HEK293 (cell line): ENCODE measurements at regions not wholly inside any gene's neighbourhood (a gene's known extent, or its start where the extent isn't known, plus 50 kb on each side); places are given as distances from the start of the nearest gene placed in this dataset.

Experiments used
- CTCF ChIA-PET: fragments of 350-600 bp; formaldehyde crosslinking; extraction: SDS; loops from one replicate; lab custom pipeline; 2021; ENCODE audit warnings: antibody characterized with exemption; lab: Yijun Ruan, JAX
- POLR2A ChIA-PET: fragments of 300-600 bp; formaldehyde crosslinking; extraction: SDS; loops from one replicate; lab custom pipeline; 2020; ENCODE audit warnings: antibody characterized with exemption, inconsistent platforms; lab: Yijun Ruan, JAX
- H3K27ac ChIP-seq: fragments of 200-500 bp; sonication (Bioruptor generic); 2 replicates; pipeline ENCODE4 v1.5.1; 2014; ENCODE audit warnings: low read depth, low read length, control low read depth, inconsistent platforms; ENCODE audit errors: extremely low read depth
- H3K36me3 ChIP-seq, 2 experiments: fragments of 200-500 bp in 1 of 2; sonication (Bioruptor generic) in 1 of 2; 1 replicate in 1 of 2; 2 replicates in 1 of 2; pipeline ENCODE4 v1.5.1; 2014 to 2017; ENCODE audit warnings: inconsistent platforms in 2 of 2, low read length in 2 of 2; ENCODE audit not compliant: control insufficient read depth in 2 of 2, insufficient read depth in 1 of 2
- H3K4me1 ChIP-seq: fragments of 200-500 bp; sonication (Bioruptor generic); 2 replicates; pipeline ENCODE4 v1.5.1; 2014; ENCODE audit warnings: mild to moderate bottlenecking, low read length, inconsistent platforms; ENCODE audit not compliant: control insufficient read depth, insufficient read depth
- H3K4me3 ChIP-seq: 2 replicates; pipeline ENCODE4 v1.5.1; 2011; ENCODE audit warnings: low read depth, mild to moderate bottlenecking, control low read depth, low read length, moderate library complexity
- H3K9me3 ChIP-seq: fragments of 200-500 bp; sonication (Bioruptor generic); 2 replicates; pipeline ENCODE4 v1.5.1; 2014; ENCODE audit warnings: low read depth, low read length, inconsistent platforms; ENCODE audit not compliant: control insufficient read depth, insufficient read depth
- HOXC10 ChIP-seq: sonication (generic); formaldehyde crosslinking; IDR thresholded peaks from 2 replicates; pipeline ENCODE4 v1.8.1; 2023; ENCODE audit warnings: mild to moderate bottlenecking, missing genetic modification reagents
- KLF9 ChIP-seq: fragments of 450-650 bp; formaldehyde crosslinking; IDR thresholded peaks from 2 replicates; pipeline ENCODE4 v1.5.1; 2016; ENCODE audit warnings: missing biosample characterization, missing genetic modification characterization, low read depth
- OSR2 ChIP-seq: fragments of 450-650 bp; formaldehyde crosslinking; IDR thresholded peaks from 2 replicates; pipeline ENCODE4 v1.5.1; 2016; ENCODE audit warnings: missing biosample characterization, missing genetic modification characterization
- PRDM1 ChIP-seq: fragments of 450-650 bp; formaldehyde crosslinking; IDR thresholded peaks from 2 replicates; pipeline ENCODE4; 2016; ENCODE audit warnings: missing biosample characterization, missing genetic modification characterization
- SCRT2 ChIP-seq: fragments of 450-650 bp; formaldehyde crosslinking; IDR thresholded peaks from 2 replicates; pipeline ENCODE4 v1.5.1; 2016; ENCODE audit warnings: missing biosample characterization, missing genetic modification characterization
- ZNF121 ChIP-seq: fragments of 450-650 bp; formaldehyde crosslinking; IDR thresholded peaks from 2 replicates; pipeline ENCODE4 v1.5.1; 2016; ENCODE audit warnings: missing biosample characterization, missing genetic modification characterization
- ZNF274 ChIP-seq, 2 experiments: fragments of 200-500 bp in 1 of 2; fragments of 450-650 bp in 1 of 2; sonication (Bioruptor generic) in 1 of 2; formaldehyde crosslinking in 1 of 2; IDR thresholded peaks; 2 replicates each; pipeline versions ENCODE4 v1.5.1 to v1.6.1; 2014 to 2016; ENCODE audit warnings: borderline replicate concordance in 1 of 2, inconsistent platforms in 1 of 2, low read length in 1 of 2, missing biosample characterization in 1 of 2, missing genetic modification characterization in 1 of 2
- ZNF335 ChIP-seq: fragments of 450-650 bp; formaldehyde crosslinking; conservative IDR thresholded peaks from 2 replicates; pipeline ENCODE4 v1.5.1; 2016; ENCODE audit warnings: missing biosample characterization, missing genetic modification characterization
- ZNF610 ChIP-seq: fragments of 450-650 bp; formaldehyde crosslinking; IDR thresholded peaks from 2 replicates; pipeline ENCODE4 v1.5.1; 2016; ENCODE audit warnings: missing biosample characterization, missing genetic modification characterization, borderline replicate concordance
- ZNF624 ChIP-seq: fragments of 450-650 bp; formaldehyde crosslinking; IDR thresholded peaks from 2 replicates; pipeline ENCODE4 v1.5.1; 2017; ENCODE audit warnings: missing biosample characterization, missing genetic modification characterization
- ZNF654 ChIP-seq: fragments of 450-650 bp; formaldehyde crosslinking; IDR thresholded peaks from 2 replicates; pipeline ENCODE4 v1.5.1; 2016; ENCODE audit warnings: low read depth, missing biosample characterization, missing genetic modification characterization
- ZNF837 ChIP-seq: fragments of 450-650 bp; formaldehyde crosslinking; IDR thresholded peaks from 2 replicates; pipeline ENCODE4 v1.5.1; 2016; ENCODE audit warnings: missing biosample characterization, missing genetic modification characterization
- ZXDB ChIP-seq: fragments of 450-650 bp; formaldehyde crosslinking; IDR thresholded peaks from 2 replicates; pipeline ENCODE4 v1.5.1; 2016; ENCODE audit warnings: missing biosample characterization, missing genetic modification characterization
- TF ChIP-seq, protein P1 (sequence below): fragments of 450-650 bp; formaldehyde crosslinking; IDR thresholded peaks from 2 replicates; pipeline ENCODE4 v1.5.1; 2016; ENCODE audit warnings: missing biosample characterization, missing genetic modification characterization
- TF ChIP-seq, protein P2 (sequence below): fragments of 450-650 bp; formaldehyde crosslinking; IDR thresholded peaks from 2 replicates; pipeline ENCODE4 v1.5.1; 2016; ENCODE audit warnings: missing biosample characterization, missing genetic modification characterization
- TF ChIP-seq, protein P3 (sequence below): fragments of 450-650 bp; IDR thresholded peaks from 2 replicates; pipeline ENCODE4 v1.5.1; 2018; ENCODE audit warnings: missing biosample characterization, mild to moderate bottlenecking, missing genetic modification characterization
- TF ChIP-seq, protein P4 (sequence below): fragments of 450-650 bp; formaldehyde crosslinking; IDR thresholded peaks from 2 replicates; pipeline ENCODE4 v1.5.1; 2016; ENCODE audit warnings: missing biosample characterization, missing genetic modification characterization, borderline replicate concordance
- TF ChIP-seq, protein P5 (sequence below): fragments of 450-650 bp; formaldehyde crosslinking; IDR thresholded peaks from 2 replicates; pipeline ENCODE4 v1.5.1; 2016; ENCODE audit warnings: missing biosample characterization, missing genetic modification characterization
- TF ChIP-seq, protein P6 (sequence below): fragments of 450-650 bp; formaldehyde crosslinking; IDR thresholded peaks from 2 replicates; pipeline ENCODE4 v1.5.1; 2016; ENCODE audit warnings: missing biosample characterization, missing genetic modification characterization

DNA sequence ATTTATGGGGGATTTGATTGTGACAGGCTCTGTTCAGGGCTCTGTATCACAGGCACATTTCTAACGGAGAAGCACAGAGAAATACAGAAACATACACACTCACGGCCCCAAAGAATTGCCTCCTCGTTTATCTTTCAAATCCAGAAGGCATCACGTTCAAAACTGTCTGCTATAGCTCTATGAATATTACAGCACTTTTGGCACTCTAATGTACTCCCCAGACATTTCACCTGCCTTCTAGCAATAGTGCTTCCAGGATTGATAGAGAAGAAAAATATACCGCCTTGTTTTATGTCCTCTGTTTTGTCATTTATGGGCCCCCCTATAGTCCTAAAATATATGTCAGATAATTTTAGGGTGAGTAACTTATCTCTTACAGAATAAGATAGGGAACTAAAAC is 947.5 kb downstream of the ANKRD7 start:
- ChIA-PET CTCF (no interaction called here), POLR2A (no interaction called here)
- TF ChIP-seq OSR2 (tag by site-specific recombination) (no peak), ZNF610 (tag by site-specific recombination) (no peak), ZNF837 (no peak), SCRT2 (no peak), HOXC10 (no peak), ZNF335 (tag by site-specific recombination) (no peak)
- TF ChIP-seq, protein P1, sequence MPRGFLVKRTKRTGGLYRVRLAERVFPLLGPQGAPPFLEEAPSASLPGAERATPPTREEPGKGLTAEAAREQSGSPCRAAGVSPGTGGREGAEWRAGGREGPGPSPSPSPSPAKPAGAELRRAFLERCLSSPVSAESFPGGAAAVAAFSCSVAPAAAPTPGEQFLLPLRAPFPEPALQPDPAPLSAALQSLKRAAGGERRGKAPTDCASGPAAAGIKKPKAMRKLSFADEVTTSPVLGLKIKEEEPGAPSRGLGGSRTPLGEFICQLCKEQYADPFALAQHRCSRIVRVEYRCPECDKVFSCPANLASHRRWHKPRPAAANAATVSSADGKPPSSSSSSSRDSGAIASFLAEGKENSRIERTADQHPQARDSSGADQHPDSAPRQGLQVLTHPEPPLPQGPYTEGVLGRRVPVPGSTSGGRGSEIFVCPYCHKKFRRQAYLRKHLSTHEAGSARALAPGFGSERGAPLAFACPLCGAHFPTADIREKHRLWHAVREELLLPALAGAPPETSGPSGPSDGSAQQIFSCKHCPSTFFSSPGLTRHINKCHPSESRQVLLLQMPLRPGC: no peak
- Histone ChIP-seq H3K36me3 (no peaks in the 10 kb centered on the region), H3K9me3 (no peaks in the 10 kb centered on the region), H3K4me3 (no peak overlapping the region), H3K4me1 (no peaks in the 10 kb centered on the region), H3K27ac (no peak overlapping the region)

DNA sequence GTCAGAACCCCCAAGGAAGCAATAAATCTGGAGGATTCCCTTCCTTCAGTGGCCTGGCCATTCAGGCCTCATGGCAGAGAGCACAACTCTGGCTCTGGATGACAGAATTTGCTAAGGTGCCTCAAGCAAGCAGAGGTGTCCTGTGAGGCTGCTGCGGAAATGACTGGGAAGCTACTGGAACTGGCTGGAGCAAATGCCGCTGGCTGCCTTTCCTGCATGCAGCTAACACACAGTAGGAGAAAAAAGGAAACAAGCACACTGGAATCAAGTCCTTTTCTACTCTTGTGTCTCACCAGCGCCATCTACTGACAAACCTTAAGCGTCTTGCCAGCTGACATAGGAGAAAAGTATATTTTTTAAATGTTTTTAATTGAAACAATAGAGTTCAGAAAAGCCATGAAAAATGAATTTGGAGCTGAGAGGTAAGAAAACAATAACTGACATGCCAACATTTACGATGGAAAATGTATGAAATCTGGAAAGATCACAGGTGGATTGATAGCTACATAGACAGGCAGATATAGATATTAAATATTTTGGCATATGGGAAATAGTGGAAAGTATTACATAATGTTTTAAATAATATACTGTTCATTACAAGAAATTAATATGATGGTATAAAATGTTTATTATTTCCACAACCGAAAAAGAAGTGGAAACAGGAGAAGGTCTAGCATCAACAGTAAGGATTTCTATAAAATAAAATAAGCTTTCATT is 951.6 kb downstream of the ANKRD7 start:
- TF ChIP-seq KLF9: no peak
- TF ChIP-seq ZNF654: peak; percentile 94
- no peak for TF ChIP-seq ZXDB (tag by site-specific recombination)
- TF ChIP-seq, protein P2, sequence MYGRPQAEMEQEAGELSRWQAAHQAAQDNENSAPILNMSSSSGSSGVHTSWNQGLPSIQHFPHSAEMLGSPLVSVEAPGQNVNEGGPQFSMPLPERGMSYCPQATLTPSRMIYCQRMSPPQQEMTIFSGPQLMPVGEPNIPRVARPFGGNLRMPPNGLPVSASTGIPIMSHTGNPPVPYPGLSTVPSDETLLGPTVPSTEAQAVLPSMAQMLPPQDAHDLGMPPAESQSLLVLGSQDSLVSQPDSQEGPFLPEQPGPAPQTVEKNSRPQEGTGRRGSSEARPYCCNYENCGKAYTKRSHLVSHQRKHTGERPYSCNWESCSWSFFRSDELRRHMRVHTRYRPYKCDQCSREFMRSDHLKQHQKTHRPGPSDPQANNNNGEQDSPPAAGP (tag by site-specific recombination): no peak
- Histone ChIP-seq H3K4me1 (no peaks in the 10 kb centered on the region), H3K9me3 (no peaks in the 10 kb centered on the region), H3K36me3 (no peaks in the 10 kb centered on the region), H3K4me3 (no peak overlapping the region), H3K27ac (no peak overlapping the region)
- ChIA-PET CTCF (interaction anchor here (0.5 to 2.8 kb wide), 26 partner anchors 9 to 919 kb away, joined by 3 to 16 read pairs (median 4); no protein-coding TSS in a partner anchor), POLR2A (no interaction called here)

DNA sequence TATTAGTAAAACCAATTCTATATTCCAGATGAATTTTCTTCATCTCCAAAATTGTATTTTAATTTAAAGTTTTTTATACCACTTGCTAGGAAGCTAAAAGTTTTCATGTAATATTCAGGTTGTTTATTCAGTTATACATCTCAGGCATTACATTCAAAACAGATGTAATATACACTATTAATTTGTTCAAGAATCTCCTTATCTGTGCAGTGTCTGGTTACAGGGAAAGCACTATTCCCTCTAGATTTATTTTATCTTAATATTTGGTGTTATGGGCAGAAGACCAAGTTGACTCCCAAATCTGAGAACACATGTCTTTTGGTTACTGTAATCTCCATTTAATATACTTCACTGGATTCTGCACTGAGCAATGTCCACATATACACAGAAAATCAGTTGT is 953.4 kb downstream of the ANKRD7 start:
- CTCF ChIA-PET: interaction anchor here (0.7 to 2.8 kb wide), 5 partner anchors 9 to 258 kb away, joined by 3 to 15 read pairs (median 4); no protein-coding TSS in a partner anchor
- POLR2A ChIA-PET: no interaction called here
- no peak overlapping the region for H3K27ac ChIP-seq
- TF ChIP-seq ZNF121 (tag by site-specific recombination) (no peak), ZNF624 (tag by site-specific recombination) (no peak), PRDM1 (tag by site-specific recombination) (no peak), ZNF274 (IDR thresholded peaks at IDR 0.05; ENCODE audit: low read length) (no peak), ZNF274 (tag by site-specific recombination; IDR thresholded peaks at IDR 0.05; ENCODE audit: borderline replicate concordance) (no peak)
- TF ChIP-seq, protein P3, sequence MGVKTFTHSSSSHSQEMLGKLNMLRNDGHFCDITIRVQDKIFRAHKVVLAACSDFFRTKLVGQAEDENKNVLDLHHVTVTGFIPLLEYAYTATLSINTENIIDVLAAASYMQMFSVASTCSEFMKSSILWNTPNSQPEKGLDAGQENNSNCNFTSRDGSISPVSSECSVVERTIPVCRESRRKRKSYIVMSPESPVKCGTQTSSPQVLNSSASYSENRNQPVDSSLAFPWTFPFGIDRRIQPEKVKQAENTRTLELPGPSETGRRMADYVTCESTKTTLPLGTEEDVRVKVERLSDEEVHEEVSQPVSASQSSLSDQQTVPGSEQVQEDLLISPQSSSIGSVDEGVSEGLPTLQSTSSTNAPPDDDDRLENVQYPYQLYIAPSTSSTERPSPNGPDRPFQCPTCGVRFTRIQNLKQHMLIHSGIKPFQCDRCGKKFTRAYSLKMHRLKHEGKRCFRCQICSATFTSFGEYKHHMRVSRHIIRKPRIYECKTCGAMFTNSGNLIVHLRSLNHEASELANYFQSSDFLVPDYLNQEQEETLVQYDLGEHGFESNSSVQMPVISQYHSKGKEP (tag by site-specific recombination): no peak
- TF ChIP-seq, protein P4, sequence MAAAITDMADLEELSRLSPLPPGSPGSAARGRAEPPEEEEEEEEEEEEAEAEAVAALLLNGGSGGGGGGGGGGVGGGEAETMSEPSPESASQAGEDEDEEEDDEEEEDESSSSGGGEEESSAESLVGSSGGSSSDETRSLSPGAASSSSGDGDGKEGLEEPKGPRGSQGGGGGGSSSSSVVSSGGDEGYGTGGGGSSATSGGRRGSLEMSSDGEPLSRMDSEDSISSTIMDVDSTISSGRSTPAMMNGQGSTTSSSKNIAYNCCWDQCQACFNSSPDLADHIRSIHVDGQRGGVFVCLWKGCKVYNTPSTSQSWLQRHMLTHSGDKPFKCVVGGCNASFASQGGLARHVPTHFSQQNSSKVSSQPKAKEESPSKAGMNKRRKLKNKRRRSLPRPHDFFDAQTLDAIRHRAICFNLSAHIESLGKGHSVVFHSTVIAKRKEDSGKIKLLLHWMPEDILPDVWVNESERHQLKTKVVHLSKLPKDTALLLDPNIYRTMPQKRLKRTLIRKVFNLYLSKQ (tag by site-specific recombination): no peak
- TF ChIP-seq, protein P5, sequence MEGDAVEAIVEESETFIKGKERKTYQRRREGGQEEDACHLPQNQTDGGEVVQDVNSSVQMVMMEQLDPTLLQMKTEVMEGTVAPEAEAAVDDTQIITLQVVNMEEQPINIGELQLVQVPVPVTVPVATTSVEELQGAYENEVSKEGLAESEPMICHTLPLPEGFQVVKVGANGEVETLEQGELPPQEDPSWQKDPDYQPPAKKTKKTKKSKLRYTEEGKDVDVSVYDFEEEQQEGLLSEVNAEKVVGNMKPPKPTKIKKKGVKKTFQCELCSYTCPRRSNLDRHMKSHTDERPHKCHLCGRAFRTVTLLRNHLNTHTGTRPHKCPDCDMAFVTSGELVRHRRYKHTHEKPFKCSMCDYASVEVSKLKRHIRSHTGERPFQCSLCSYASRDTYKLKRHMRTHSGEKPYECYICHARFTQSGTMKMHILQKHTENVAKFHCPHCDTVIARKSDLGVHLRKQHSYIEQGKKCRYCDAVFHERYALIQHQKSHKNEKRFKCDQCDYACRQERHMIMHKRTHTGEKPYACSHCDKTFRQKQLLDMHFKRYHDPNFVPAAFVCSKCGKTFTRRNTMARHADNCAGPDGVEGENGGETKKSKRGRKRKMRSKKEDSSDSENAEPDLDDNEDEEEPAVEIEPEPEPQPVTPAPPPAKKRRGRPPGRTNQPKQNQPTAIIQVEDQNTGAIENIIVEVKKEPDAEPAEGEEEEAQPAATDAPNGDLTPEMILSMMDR: no peak
- TF ChIP-seq, protein P6, sequence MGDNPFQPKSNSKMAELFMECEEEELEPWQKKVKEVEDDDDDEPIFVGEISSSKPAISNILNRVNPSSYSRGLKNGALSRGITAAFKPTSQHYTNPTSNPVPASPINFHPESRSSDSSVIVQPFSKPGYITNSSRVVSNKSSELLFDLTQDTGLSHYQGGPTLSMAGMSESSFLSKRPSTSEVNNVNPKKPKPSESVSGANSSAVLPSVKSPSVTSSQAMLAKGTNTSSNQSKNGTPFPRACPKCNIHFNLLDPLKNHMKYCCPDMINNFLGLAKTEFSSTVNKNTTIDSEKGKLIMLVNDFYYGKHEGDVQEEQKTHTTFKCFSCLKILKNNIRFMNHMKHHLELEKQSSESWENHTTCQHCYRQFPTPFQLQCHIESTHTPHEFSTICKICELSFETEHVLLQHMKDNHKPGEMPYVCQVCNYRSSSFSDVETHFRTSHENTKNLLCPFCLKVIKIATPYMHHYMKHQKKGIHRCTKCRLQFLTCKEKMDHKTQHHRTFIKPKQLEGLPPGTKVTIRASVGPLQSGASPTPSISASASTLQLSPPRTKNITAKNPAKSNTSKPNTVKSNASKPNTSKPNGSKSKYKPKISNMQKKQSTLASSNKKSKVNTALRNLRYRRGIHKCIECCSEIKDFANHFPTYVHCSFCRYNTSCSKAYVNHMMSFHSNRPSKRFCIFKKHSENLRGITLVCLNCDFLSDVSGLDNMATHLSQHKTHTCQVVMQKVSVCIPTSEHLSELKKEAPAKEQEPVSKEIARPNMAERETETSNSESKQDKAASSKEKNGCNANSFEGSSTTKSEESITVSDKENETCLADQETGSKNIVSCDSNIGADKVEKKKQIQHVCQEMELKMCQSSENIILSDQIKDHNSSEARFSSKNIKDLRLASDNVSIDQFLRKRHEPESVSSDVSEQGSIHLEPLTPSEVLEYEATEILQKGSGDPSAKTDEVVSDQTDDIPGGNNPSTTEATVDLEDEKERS (tag by site-specific recombination): no peak

More for the DNA sequence above, 953.4 kb downstream of the ANKRD7 start:
- Histone ChIP-seq H3K36me3 (no peaks in the 10 kb centered on the region), H3K4me1 (no peaks in the 10 kb centered on the region), H3K4me3 (no peak overlapping the region), H3K9me3 (no peaks in the 10 kb centered on the region)
